ENCODE measurements at regions not wholly inside any gene's neighbourhood (a gene's known extent, or its start where the extent isn't known, plus 50 kb on each side); places are given as distances from the start of the nearest gene placed in this dataset.
"Not testable (repeated sequence)": the region's sequence is repeated elsewhere in the genome, so short reads cannot be mapped to it uniquely, and the experiment has no call there.

DNA sequence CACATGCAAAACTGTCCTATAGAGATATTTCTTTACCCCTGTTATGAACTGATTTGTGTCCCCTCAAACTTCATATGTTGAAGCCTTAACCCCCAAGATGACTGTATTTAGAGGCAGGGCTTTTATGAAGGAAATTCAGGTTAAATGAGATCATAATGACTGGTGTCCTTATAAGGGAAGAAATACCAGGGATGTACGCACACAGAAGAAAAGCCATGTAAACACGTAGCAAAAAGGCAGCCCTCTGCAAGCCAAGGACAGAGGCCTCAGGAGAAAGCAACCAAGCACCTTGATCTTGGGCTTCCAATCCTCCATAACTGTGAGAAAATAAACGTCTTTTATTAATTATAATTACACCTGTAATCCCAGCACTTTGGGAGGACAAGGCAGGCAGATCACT is 101.3 kb upstream of the NDUFV2 start:
- intact Hi-C loops (cut with DNase I): no loop called here
- H3K27me3 ChIP-seq (ENCODE audit: control insufficient read depth, insufficient read depth, low read length): no peaks in the 10 kb centered on the region
- no peak overlapping the region for H3K9ac ChIP-seq (ENCODE audit: low read length in 3 of 3)
- no peak overlapping the region for H3K4me3 ChIP-seq (ENCODE audit: low read length in 3 of 3)
- H3K9me3 ChIP-seq (ENCODE audit: control insufficient read depth in 2 of 3, insufficient read depth in 1 of 3, low read length in 3 of 3): peaks cover 0 to 5% (median 0%) of the 10 kb centered on the region in 3 donors
- FAIRE-seq (no peak), DNase-seq (no peak)
- TF ChIP-seq, protein P1, sequence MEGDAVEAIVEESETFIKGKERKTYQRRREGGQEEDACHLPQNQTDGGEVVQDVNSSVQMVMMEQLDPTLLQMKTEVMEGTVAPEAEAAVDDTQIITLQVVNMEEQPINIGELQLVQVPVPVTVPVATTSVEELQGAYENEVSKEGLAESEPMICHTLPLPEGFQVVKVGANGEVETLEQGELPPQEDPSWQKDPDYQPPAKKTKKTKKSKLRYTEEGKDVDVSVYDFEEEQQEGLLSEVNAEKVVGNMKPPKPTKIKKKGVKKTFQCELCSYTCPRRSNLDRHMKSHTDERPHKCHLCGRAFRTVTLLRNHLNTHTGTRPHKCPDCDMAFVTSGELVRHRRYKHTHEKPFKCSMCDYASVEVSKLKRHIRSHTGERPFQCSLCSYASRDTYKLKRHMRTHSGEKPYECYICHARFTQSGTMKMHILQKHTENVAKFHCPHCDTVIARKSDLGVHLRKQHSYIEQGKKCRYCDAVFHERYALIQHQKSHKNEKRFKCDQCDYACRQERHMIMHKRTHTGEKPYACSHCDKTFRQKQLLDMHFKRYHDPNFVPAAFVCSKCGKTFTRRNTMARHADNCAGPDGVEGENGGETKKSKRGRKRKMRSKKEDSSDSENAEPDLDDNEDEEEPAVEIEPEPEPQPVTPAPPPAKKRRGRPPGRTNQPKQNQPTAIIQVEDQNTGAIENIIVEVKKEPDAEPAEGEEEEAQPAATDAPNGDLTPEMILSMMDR (IDR thresholded peaks at IDR 0.05; ENCODE audit: borderline replicate concordance, extremely low read depth, insufficient read depth): no peak
- H3K36me3 ChIP-seq (ENCODE audit: control insufficient read depth in 2 of 3, insufficient read depth in 3 of 3, low read length in 3 of 3): no peaks in the 10 kb centered on the region
- no peak overlapping the region for H3K27ac ChIP-seq (ENCODE audit: low read depth in 2 of 2, low read length in 2 of 2)
- no peaks in the 10 kb centered on the region for H3K4me1 ChIP-seq (ENCODE audit: control insufficient read depth in 2 of 3, insufficient read depth in 2 of 3, low read depth in 1 of 3, low read length in 3 of 3)

DNA sequence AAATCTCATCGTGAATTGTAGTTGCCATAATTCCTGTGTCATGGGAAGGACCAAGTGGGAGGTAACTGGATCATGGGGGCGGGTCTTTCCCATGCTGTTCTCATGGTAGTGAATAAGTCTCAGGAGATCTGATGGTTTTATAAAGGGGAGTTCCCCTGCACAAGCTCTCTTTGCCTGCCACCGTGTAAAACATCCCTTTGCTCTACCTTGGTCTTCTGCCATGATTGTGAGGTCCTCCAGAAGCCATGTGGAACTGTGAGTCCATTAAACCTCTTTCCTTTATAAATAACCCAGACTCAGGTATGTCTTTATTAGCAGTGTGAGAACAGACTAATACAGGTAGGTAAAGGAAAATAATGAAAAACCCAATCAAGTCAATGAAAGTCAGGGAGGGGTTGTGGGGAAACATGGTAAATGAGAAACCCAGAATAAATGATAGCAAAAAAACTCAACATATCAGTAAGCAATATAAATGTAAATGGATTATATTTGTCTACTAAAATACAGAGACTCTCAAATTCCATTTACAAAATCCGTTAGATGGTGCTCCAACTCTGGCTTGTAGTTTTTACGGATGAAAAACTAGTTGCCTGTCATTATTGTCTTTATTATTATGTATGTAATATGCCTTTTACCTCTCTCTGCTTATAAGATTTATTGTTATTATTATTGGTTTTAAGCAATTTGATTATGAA is 98.9 kb upstream of the NDUFV2 start:
- intact Hi-C loops (cut with DNase I): no loop called here
- Histone ChIP-seq H3K4me1 (ENCODE audit: control insufficient read depth in 2 of 3, insufficient read depth in 2 of 3, low read depth in 1 of 3, low read length in 3 of 3) (no peaks in the 10 kb centered on the region), H3K36me3 (ENCODE audit: control insufficient read depth in 2 of 3, insufficient read depth in 3 of 3, low read length in 3 of 3) (no peaks in the 10 kb centered on the region), H3K9me3 (ENCODE audit: control insufficient read depth in 2 of 3, insufficient read depth in 1 of 3, low read length in 3 of 3) (no peaks in the 10 kb centered on the region), H3K27me3 (ENCODE audit: control insufficient read depth, insufficient read depth, low read length) (no peaks in the 10 kb centered on the region), H3K9ac (ENCODE audit: low read length in 3 of 3) (no peak overlapping the region), H3K4me3 (ENCODE audit: low read length in 3 of 3) (no peak overlapping the region), H3K27ac (ENCODE audit: low read depth in 2 of 2, low read length in 2 of 2) (no peak overlapping the region)
- TF ChIP-seq, protein P1 (IDR thresholded peaks at IDR 0.05; ENCODE audit: borderline replicate concordance, extremely low read depth, insufficient read depth): no peak
- FAIRE-seq: no peak
- no peak for DNase-seq

DNA sequence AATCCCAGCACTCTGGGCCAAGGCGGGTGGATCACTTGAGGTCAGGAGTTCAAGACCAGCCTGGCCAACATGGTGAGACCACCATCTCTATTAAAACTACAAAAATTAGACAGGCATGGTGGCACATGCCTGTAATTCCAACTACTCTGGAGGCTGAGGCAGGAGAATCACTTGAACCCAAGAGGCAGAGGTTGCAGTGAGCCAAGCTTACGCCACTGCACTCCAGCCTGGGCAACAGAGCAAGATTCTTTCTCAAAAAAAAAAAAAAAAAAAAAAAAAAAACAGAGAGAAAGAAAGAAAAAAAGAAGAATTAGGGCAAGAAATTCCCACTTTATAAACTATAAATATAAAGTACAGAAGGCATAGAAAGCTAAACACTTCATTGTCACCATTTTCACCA is 98.2 kb upstream of the NDUFV2 start:
- H3K4me3 ChIP-seq (ENCODE audit: low read length in 3 of 3); H3K4me1 ChIP-seq (ENCODE audit: control insufficient read depth in 2 of 3, insufficient read depth in 2 of 3, low read depth in 1 of 3, low read length in 3 of 3); intact Hi-C loops (cut with DNase I); H3K36me3 ChIP-seq (ENCODE audit: control insufficient read depth in 2 of 3, insufficient read depth in 3 of 3, low read length in 3 of 3); H3K9ac ChIP-seq (ENCODE audit: low read length in 3 of 3); DNase-seq; H3K9me3 ChIP-seq (ENCODE audit: control insufficient read depth in 2 of 3, insufficient read depth in 1 of 3, low read length in 3 of 3); H3K27ac ChIP-seq (ENCODE audit: low read depth in 2 of 2, low read length in 2 of 2); H3K27me3 ChIP-seq (ENCODE audit: control insufficient read depth, insufficient read depth, low read length); FAIRE-seq: not testable (repeated sequence)

DNA sequence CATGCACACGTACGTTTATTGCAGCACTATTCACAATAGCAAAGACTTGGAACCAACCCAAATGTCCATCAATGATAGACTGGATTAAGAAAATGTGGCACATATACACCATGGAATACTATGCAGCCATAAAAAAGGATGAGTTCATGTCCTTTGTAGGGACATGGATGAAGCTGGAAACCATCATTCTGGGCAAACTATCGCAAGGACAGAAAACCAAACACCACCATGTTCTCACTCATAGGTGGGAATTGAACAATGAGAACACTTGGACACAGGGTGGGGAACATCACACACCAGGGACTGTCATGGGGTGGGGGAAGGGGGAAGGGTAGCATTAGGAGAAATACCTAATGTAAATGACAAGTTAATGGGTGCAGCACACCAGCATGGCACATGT is 94.8 kb upstream of the NDUFV2 start:
- DNase-seq; H3K4me3 ChIP-seq (ENCODE audit: low read length in 3 of 3); H3K27ac ChIP-seq (ENCODE audit: low read depth in 2 of 2, low read length in 2 of 2); H3K4me1 ChIP-seq (ENCODE audit: control insufficient read depth in 2 of 3, insufficient read depth in 2 of 3, low read depth in 1 of 3, low read length in 3 of 3); FAIRE-seq; intact Hi-C loops (cut with DNase I); H3K27me3 ChIP-seq (ENCODE audit: control insufficient read depth, insufficient read depth, low read length); H3K36me3 ChIP-seq (ENCODE audit: control insufficient read depth in 2 of 3, insufficient read depth in 3 of 3, low read length in 3 of 3); H3K9ac ChIP-seq (ENCODE audit: low read length in 3 of 3); H3K9me3 ChIP-seq (ENCODE audit: control insufficient read depth in 2 of 3, insufficient read depth in 1 of 3, low read length in 3 of 3): not testable (repeated sequence)
